H1 (cell line): ENCODE measurements at regions not wholly inside any gene's neighbourhood (a gene's known extent, or its start where the extent isn't known, plus 50 kb on each side); places are given as distances from the start of the nearest gene placed in this dataset.

Source experiments
- BRCA1 ChIP-seq: IDR thresholded peaks from 2 replicates; pipeline ENCODE4 v1.6.1; 2012; ENCODE audit warnings: low read depth, low read length, improper control_type of control experiment
- KDM5A ChIP-seq: fragments of 200-600 bp; IDR thresholded peaks from 2 replicates; pipeline ENCODE4 v1.7.1; 2012; ENCODE audit warnings: mild to moderate bottlenecking, low read length, inconsistent platforms, mixed read lengths
- YY1 ChIP-seq: IDR thresholded peaks from 2 replicates; pipeline ENCODE4 v1.6.1; 2011; ENCODE audit warnings: low read depth, mild to moderate bottlenecking, low read length
- ZNF274 ChIP-seq: IDR thresholded peaks from 2 replicates; pipeline ENCODE4 v1.7.0; 2012; ENCODE audit warnings: low read length, borderline replicate concordance; ENCODE audit errors: extremely low read depth

GRCh38 chr13:108005231-108005630 is 210.1 kb downstream of the LIG4 start (continued):
- TF ChIP-seq KDM5A (no peak), ZNF274 (no peak), BRCA1 (no peak), YY1 (no peak)
